ENCODE measurements at regions not wholly inside any gene's neighbourhood (a gene's known extent, or its start where the extent isn't known, plus 50 kb on each side); places are given as distances from the start of the nearest gene placed in this dataset.

DNA sequence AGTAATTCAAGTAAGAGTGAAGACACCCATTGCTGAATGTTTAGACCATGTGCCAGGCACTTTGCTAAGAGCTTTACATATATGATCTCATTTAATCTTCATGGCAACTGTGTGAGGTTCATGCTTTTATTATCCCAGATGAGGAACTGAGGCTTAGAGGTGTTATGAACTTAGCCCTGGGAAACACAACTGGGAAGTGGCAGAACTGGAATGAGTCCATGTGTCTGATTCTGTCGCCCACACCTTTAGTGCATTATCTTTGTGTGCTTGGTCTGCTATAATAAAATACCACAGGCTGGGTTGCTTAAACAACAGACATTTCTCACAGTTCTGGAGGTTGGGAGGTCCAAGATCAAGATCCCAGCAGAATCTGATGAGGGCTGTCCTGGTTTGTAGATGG is 108.7 kb upstream of the PLET1 start:
- Mint-ChIP-seq H3K36me3 (ENCODE audit: low read depth) (peaks cover 8% of the 10 kb centered on the region), H3K27me3 (no peaks in the 10 kb centered on the region), H3K9me3 (no peaks in the 10 kb centered on the region), H3K27ac (no peak overlapping the region), H3K4me3 (no peak overlapping the region), H3K4me1 (no peaks in the 10 kb centered on the region)
- ATAC-seq (ENCODE audit: low read depth) (no peak), DNase-seq (no peak)
- intact Hi-C loops (cut with micrococcal nuclease), result no loop called here
- TF ChIP-seq, protein P1, sequence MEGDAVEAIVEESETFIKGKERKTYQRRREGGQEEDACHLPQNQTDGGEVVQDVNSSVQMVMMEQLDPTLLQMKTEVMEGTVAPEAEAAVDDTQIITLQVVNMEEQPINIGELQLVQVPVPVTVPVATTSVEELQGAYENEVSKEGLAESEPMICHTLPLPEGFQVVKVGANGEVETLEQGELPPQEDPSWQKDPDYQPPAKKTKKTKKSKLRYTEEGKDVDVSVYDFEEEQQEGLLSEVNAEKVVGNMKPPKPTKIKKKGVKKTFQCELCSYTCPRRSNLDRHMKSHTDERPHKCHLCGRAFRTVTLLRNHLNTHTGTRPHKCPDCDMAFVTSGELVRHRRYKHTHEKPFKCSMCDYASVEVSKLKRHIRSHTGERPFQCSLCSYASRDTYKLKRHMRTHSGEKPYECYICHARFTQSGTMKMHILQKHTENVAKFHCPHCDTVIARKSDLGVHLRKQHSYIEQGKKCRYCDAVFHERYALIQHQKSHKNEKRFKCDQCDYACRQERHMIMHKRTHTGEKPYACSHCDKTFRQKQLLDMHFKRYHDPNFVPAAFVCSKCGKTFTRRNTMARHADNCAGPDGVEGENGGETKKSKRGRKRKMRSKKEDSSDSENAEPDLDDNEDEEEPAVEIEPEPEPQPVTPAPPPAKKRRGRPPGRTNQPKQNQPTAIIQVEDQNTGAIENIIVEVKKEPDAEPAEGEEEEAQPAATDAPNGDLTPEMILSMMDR (IDR thresholded peaks at IDR 0.05), result no peak
- ChIA-PET POLR2A (no interaction called here), CTCF (no interaction called here)

DNA sequence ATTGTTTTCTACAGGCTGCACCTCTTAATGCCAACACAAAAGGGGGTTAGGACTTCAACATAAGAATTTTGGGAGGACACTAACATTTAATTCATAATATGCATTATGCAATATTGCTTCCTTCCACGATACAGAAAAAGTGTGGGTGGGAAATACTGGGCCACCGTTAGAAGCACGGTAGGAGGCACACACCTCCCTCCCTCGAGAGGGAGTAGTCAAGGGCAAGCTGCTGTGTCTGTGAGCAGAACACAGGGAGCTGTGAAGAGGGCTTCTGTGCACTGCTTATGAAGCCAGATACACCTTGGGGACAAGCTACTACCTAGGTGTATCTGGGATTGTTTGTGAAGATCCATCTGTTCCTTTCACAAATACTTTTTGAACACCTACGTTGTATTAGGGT is 109.3 kb upstream of the PLET1 start:
- Mint-ChIP-seq H3K27me3 (no peaks in the 10 kb centered on the region), H3K36me3 (ENCODE audit: low read depth) (peaks cover 8% of the 10 kb centered on the region)

GRCh38 chr11:112374486-112375140 is 114.0 kb upstream of the PLET1 start:
- ChIA-PET CTCF (no interaction called here), POLR2A (no interaction called here)
- Mint-ChIP-seq H3K4me3 (no peak overlapping the region), H3K27ac (no peak overlapping the region), H3K36me3 (ENCODE audit: low read depth) (no peaks in the 10 kb centered on the region), H3K27me3 (no peaks in the 10 kb centered on the region), H3K4me1 (no peaks in the 10 kb centered on the region), H3K9me3 (no peaks in the 10 kb centered on the region)
- intact Hi-C loops (cut with micrococcal nuclease), result no loop called here
- TF ChIP-seq, protein P1 (IDR thresholded peaks at IDR 0.05), result no peak
- ATAC-seq (ENCODE audit: low read depth) (no peak), DNase-seq (no peak)

More for the DNA sequence above, 109.3 kb upstream of the PLET1 start:
- ATAC-seq (ENCODE audit: low read depth) (no peak), DNase-seq (no peak)
- Mint-ChIP-seq H3K4me3 (no peak overlapping the region), H3K9me3 (no peaks in the 10 kb centered on the region), H3K27ac (no peak overlapping the region), H3K4me1 (no peaks in the 10 kb centered on the region)
- ChIA-PET POLR2A (no interaction called here), CTCF (no interaction called here)
- intact Hi-C loops (cut with micrococcal nuclease), result no loop called here
- TF ChIP-seq, protein P1 (IDR thresholded peaks at IDR 0.05), result no peak

DNA sequence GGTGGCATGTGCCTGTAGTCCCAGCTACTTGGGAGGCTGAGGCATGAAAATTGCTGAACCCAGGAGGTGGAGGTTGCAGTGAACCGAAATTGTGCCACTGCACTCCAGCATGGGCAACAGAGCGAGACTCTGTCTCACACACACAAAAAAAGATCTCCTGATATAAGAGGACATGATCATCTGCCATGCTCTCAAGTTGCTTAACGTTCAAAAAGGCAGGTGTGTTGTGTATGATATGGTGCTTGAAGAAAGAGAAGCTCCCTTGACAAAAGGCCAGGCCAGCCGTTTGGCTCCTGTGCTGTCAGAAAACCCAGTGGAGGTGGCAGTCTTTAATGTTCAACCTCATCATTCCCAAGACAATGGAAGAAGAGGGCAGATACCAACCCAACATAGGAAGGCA is 117.3 kb upstream of the PLET1 start:
- no peak overlapping the region for H3K27ac Mint-ChIP-seq
- CTCF ChIA-PET, result no interaction called here
- H3K36me3 Mint-ChIP-seq (ENCODE audit: low read depth), result no peaks in the 10 kb centered on the region
- TF ChIP-seq, protein P1 (IDR thresholded peaks at IDR 0.05), result no peak
- no peaks in the 10 kb centered on the region for H3K27me3 Mint-ChIP-seq
- intact Hi-C loops (cut with micrococcal nuclease), result no loop called here
- POLR2A ChIA-PET, result no interaction called here
- no peak for DNase-seq
- ATAC-seq (ENCODE audit: low read depth), result no peak
- no peaks in the 10 kb centered on the region for H3K4me1 Mint-ChIP-seq
- no peak overlapping the region for H3K4me3 Mint-ChIP-seq
- H3K9me3 Mint-ChIP-seq, result no peaks in the 10 kb centered on the region

DNA sequence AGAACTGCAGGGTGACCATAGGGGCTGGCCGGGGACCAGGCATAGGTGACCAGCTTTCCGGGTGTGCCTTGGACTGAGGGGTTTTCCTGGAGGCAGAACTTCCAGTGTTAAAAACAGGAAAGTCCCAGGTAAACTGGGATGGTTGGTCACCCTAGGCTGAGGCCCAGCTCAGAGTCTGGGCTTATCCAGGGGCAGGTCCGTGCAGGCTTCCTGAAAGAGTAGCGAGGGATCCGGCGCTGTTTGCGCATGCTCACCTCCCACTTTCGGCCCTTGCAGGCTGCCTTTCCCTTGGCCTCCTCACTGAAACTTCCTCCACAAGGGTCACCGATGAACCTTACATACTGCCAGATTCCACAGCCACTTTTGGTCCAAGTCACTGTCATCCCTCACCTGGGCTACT is 119.8 kb upstream of the PLET1 start:
- TF ChIP-seq, protein P1 (IDR thresholded peaks at IDR 0.05), result no peak
- Mint-ChIP-seq H3K27ac (no peak overlapping the region), H3K4me3 (no peak overlapping the region), H3K27me3 (no peaks in the 10 kb centered on the region), H3K4me1 (no peaks in the 10 kb centered on the region), H3K36me3 (ENCODE audit: low read depth) (no peaks in the 10 kb centered on the region), H3K9me3 (no peaks in the 10 kb centered on the region)
- intact Hi-C loops (cut with micrococcal nuclease), result no loop called here
- POLR2A ChIA-PET, result no interaction called here
- CTCF ChIA-PET, result no interaction called here
- ATAC-seq (ENCODE audit: low read depth) (no peak), DNase-seq (no peak)

All from activated B cell treated with CpG ODN at 0.5 μM for 24 hours (primary cell).